ENCODE measurements at regions not wholly inside any gene's neighbourhood (a gene's known extent, or its start where the extent isn't known, plus 50 kb on each side); places are given as distances from the start of the nearest gene placed in this dataset.

DNA sequence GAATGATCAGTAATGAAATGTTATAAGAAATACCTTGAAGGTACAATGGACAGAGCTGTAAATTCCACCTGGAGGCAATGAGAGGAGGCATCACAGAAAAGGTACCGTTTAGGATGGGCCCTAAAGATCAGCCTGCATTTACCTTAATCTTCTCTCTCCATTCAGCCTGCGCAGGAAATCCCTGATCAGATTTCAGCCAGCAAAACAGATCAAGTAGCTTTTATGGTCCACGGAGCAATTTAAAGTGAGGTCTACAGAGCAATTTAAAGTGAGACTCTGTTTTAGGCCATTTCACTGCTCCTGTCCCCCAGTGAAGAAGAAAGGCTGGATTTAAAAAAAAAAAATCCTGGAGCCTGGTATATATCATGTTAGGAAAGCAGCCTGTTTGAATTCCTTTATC lies 195.1 kb upstream of the VCX start:
- no peaks in the 10 kb centered on the region for H3K9me2 ChIP-seq (ENCODE audit: insufficient read depth)
- CTCF ChIA-PET = no interaction called here
- POLR2A ChIA-PET (ENCODE audit: unreplicated experiment) = no interaction called here
- H3K4me1 ChIP-seq (replicated peaks; ENCODE audit: insufficient read depth) = no peaks in the 10 kb centered on the region
- no peaks in the 10 kb centered on the region for H3K27me3 ChIP-seq (ENCODE audit: insufficient read depth, low read depth)
- BruUV-seq (replicated peaks) = no TSS peak
- no peak for TF ChIP-seq EZH2 (IDR thresholded peaks at IDR 0.05; ENCODE audit: low read depth)
- TF ChIP-seq, protein P1, sequence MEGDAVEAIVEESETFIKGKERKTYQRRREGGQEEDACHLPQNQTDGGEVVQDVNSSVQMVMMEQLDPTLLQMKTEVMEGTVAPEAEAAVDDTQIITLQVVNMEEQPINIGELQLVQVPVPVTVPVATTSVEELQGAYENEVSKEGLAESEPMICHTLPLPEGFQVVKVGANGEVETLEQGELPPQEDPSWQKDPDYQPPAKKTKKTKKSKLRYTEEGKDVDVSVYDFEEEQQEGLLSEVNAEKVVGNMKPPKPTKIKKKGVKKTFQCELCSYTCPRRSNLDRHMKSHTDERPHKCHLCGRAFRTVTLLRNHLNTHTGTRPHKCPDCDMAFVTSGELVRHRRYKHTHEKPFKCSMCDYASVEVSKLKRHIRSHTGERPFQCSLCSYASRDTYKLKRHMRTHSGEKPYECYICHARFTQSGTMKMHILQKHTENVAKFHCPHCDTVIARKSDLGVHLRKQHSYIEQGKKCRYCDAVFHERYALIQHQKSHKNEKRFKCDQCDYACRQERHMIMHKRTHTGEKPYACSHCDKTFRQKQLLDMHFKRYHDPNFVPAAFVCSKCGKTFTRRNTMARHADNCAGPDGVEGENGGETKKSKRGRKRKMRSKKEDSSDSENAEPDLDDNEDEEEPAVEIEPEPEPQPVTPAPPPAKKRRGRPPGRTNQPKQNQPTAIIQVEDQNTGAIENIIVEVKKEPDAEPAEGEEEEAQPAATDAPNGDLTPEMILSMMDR (conservative IDR thresholded peaks at IDR 0.05) = no peak
- no peaks in the 10 kb centered on the region for H3K79me2 ChIP-seq (ENCODE audit: low read depth)
- no peaks in the 10 kb centered on the region for H3F3A ChIP-seq (ENCODE audit: insufficient read depth, low read depth)
- intact Hi-C loops (cut with micrococcal nuclease; ENCODE audit: unreplicated experiment) = no loop called here
- H3K4me2 ChIP-seq = no peak overlapping the region
- H2AFZ ChIP-seq = no peak overlapping the region
- no peaks in the 10 kb centered on the region for H3K36me3 ChIP-seq (ENCODE audit: low read depth)
- H3K9me3 ChIP-seq (ENCODE audit: insufficient read depth, low read depth) = no peaks in the 10 kb centered on the region
- no peaks in the 10 kb centered on the region for H4K20me1 ChIP-seq (ENCODE audit: insufficient read depth)
- no peak for DNase-seq
- H3K27ac ChIP-seq = no peak overlapping the region
- H3K4me3 ChIP-seq = no peak overlapping the region

- Histone ChIP-seq H3K4me2 (no peak overlapping the region), H3K4me1 (replicated peaks; ENCODE audit: insufficient read depth) (no peaks in the 10 kb centered on the region), H3K79me2 (ENCODE audit: low read depth) (no peaks in the 10 kb centered on the region), H2AFZ (no peak overlapping the region), H3K36me3 (ENCODE audit: low read depth) (no peaks in the 10 kb centered on the region), H3K9me2 (ENCODE audit: insufficient read depth) (no peaks in the 10 kb centered on the region), H3K4me3 (no peak overlapping the region), H3K9me3 (ENCODE audit: insufficient read depth, low read depth) (no peaks in the 10 kb centered on the region), H4K20me1 (ENCODE audit: insufficient read depth) (no peaks in the 10 kb centered on the region), H3K27ac (no peak overlapping the region), H3F3A (ENCODE audit: insufficient read depth, low read depth) (no peaks in the 10 kb centered on the region), H3K27me3 (ENCODE audit: insufficient read depth, low read depth) (no peaks in the 10 kb centered on the region)
- no peak for DNase-seq
- BruUV-seq (replicated peaks) = no TSS peak
- POLR2A ChIA-PET (ENCODE audit: unreplicated experiment) = no interaction called here
- no peak for TF ChIP-seq EZH2 (IDR thresholded peaks at IDR 0.05; ENCODE audit: low read depth)
- TF ChIP-seq, protein P1 (conservative IDR thresholded peaks at IDR 0.05) = no peak
- CTCF ChIA-PET = no interaction called here
- intact Hi-C loops (cut with micrococcal nuclease; ENCODE audit: unreplicated experiment) = no loop called here
Observed at GRCh38 chrX:7641141-7641540, 201.8 kb upstream of the VCX start.

DNA sequence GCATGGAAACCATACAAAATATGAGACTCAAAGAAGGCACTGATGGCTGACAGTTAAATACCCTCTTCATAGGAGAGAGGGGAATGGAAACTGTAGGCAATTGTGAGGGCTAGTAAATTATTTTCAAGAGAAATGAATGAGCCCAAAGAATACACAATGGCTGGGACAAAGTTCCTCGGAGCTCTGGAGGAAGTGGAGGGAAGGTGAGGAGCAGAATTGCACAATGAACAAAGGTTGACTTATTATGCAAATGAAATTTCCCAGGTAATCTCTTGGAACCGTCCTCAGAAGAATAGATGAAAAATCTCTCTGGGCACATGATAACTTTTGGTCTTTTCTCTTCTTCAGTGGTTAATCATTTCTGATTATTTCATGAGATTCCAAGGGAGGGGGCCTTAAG lies 202.6 kb upstream of the VCX start:
- H3K9me2 ChIP-seq (ENCODE audit: insufficient read depth) = no peaks in the 10 kb centered on the region
- CTCF ChIA-PET = no interaction called here
- no TSS peak for BruUV-seq (replicated peaks)
- no peaks in the 10 kb centered on the region for H3K4me1 ChIP-seq (replicated peaks; ENCODE audit: insufficient read depth)
- H4K20me1 ChIP-seq (ENCODE audit: insufficient read depth) = no peaks in the 10 kb centered on the region
- H3K27ac ChIP-seq = no peak overlapping the region
- intact Hi-C loops (cut with micrococcal nuclease; ENCODE audit: unreplicated experiment) = no loop called here
- H2AFZ ChIP-seq = no peak overlapping the region
- DNase-seq = no peak
- H3F3A ChIP-seq (ENCODE audit: insufficient read depth, low read depth) = no peaks in the 10 kb centered on the region
- H3K36me3 ChIP-seq (ENCODE audit: low read depth) = no peaks in the 10 kb centered on the region
- no peak overlapping the region for H3K4me2 ChIP-seq
- no peak overlapping the region for H3K4me3 ChIP-seq
- POLR2A ChIA-PET (ENCODE audit: unreplicated experiment) = no interaction called here
- no peaks in the 10 kb centered on the region for H3K27me3 ChIP-seq (ENCODE audit: insufficient read depth, low read depth)
- TF ChIP-seq, protein P1 (conservative IDR thresholded peaks at IDR 0.05) = no peak
- TF ChIP-seq EZH2 (IDR thresholded peaks at IDR 0.05; ENCODE audit: low read depth) = no peak
- no peaks in the 10 kb centered on the region for H3K9me3 ChIP-seq (ENCODE audit: insufficient read depth, low read depth)
- no peaks in the 10 kb centered on the region for H3K79me2 ChIP-seq (ENCODE audit: low read depth)
